ENCODE measurements at regions not wholly inside any gene's neighbourhood (a gene's known extent, or its start where the extent isn't known, plus 50 kb on each side); places are given as distances from the start of the nearest gene placed in this dataset.
"Not testable (repeated sequence)": the region's sequence is repeated elsewhere in the genome, so short reads cannot be mapped to it uniquely, and the experiment has no call there.

GRCh38 chr1:95657248-95657647 is 423.2 kb downstream of the RWDD3 start:
- TF ChIP-seq CTCF (IDR thresholded peaks at IDR 0.05; ENCODE audit: extremely low read depth, low read depth, low read length), result no peak
- Histone ChIP-seq H2AFZ (ENCODE audit: low read length) (no peak overlapping the region), H3K4me3 (ENCODE audit: insufficient read depth, low read length) (no peak overlapping the region), H4K20me1 (ENCODE audit: insufficient read depth, low read length) (no peaks in the 10 kb centered on the region), H3K27me3 (ENCODE audit: insufficient read depth, low read length) (no peaks in the 10 kb centered on the region), H3K79me2 (ENCODE audit: insufficient read depth, low read length) (no peaks in the 10 kb centered on the region), H3K4me2 (ENCODE audit: insufficient read depth, low read length) (no peak overlapping the region), H3K36me3 (ENCODE audit: insufficient read depth, low read length) (no peaks in the 10 kb centered on the region), H3K4me1 (ENCODE audit: insufficient read depth, low read length) (no peaks in the 10 kb centered on the region), H3K9me3 (ENCODE audit: low read depth, low read length) (no peaks in the 10 kb centered on the region), H3K27ac (ENCODE audit: low read depth, low read length) (no peak overlapping the region)
- DNase-seq (ENCODE audit: insufficient read length, low spot score, missing footprints), result no peak

DNA sequence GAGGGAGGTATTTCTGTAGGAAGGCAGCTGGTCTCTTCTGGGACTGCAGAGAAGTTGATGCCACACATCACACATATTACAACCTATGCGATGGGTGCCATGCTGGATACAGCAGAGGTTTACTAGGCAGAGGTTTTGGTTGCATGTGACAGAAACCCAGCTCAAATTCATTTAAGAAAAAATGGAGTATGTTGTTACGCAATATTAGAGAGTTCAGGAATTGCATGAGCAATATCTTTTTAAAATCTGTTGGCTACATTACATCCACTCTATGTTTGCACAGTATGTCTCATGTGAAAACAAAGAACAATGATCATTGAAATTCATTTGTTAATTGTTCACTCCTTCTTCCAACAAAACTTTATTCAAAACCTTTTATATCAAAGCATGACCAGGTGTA is 425.2 kb downstream of the RWDD3 start:
- TF ChIP-seq CTCF (IDR thresholded peaks at IDR 0.05; ENCODE audit: extremely low read depth, low read depth, low read length), result no peak
- no peaks in the 10 kb centered on the region for H3K4me1 ChIP-seq (ENCODE audit: insufficient read depth, low read length)
- H3K36me3 ChIP-seq (ENCODE audit: insufficient read depth, low read length), result no peaks in the 10 kb centered on the region
- no peaks in the 10 kb centered on the region for H3K9me3 ChIP-seq (ENCODE audit: low read depth, low read length)
- H3K27me3 ChIP-seq (ENCODE audit: insufficient read depth, low read length), result no peaks in the 10 kb centered on the region
- H3K4me2 ChIP-seq (ENCODE audit: insufficient read depth, low read length), result no peak overlapping the region
- H3K79me2 ChIP-seq (ENCODE audit: insufficient read depth, low read length), result no peaks in the 10 kb centered on the region
- no peak overlapping the region for H3K4me3 ChIP-seq (ENCODE audit: insufficient read depth, low read length)
- no peak overlapping the region for H2AFZ ChIP-seq (ENCODE audit: low read length)
- no peaks in the 10 kb centered on the region for H4K20me1 ChIP-seq (ENCODE audit: insufficient read depth, low read length)
- H3K27ac ChIP-seq (ENCODE audit: low read depth, low read length), result no peak overlapping the region
- no peak for DNase-seq (ENCODE audit: insufficient read length, low spot score, missing footprints)

- no peaks in the 10 kb centered on the region for H4K20me1 ChIP-seq (ENCODE audit: insufficient read depth, low read length)
- no peak overlapping the region for H3K4me2 ChIP-seq (ENCODE audit: insufficient read depth, low read length)
- H3K79me2 ChIP-seq (ENCODE audit: insufficient read depth, low read length), result no peaks in the 10 kb centered on the region
- DNase-seq (ENCODE audit: insufficient read length, low spot score, missing footprints), result no peak
- no peaks in the 10 kb centered on the region for H3K4me1 ChIP-seq (ENCODE audit: insufficient read depth, low read length)
- no peak overlapping the region for H3K4me3 ChIP-seq (ENCODE audit: insufficient read depth, low read length)
- no peaks in the 10 kb centered on the region for H3K27me3 ChIP-seq (ENCODE audit: insufficient read depth, low read length)
- no peak for TF ChIP-seq CTCF (IDR thresholded peaks at IDR 0.05; ENCODE audit: extremely low read depth, low read depth, low read length)
- no peaks in the 10 kb centered on the region for H3K9me3 ChIP-seq (ENCODE audit: low read depth, low read length)
- no peak overlapping the region for H3K27ac ChIP-seq (ENCODE audit: low read depth, low read length)
- no peaks in the 10 kb centered on the region for H3K36me3 ChIP-seq (ENCODE audit: insufficient read depth, low read length)
- H2AFZ ChIP-seq (ENCODE audit: low read length), result no peak overlapping the region
Measured at GRCh38 chr1:95659588-95659987, 425.6 kb downstream of the RWDD3 start.

- no peaks in the 10 kb centered on the region for H3K9me3 ChIP-seq (ENCODE audit: low read depth, low read length)
- DNase-seq (ENCODE audit: insufficient read length, low spot score, missing footprints), result no peak
- no peaks in the 10 kb centered on the region for H3K4me1 ChIP-seq (ENCODE audit: insufficient read depth, low read length)
- TF ChIP-seq CTCF (IDR thresholded peaks at IDR 0.05; ENCODE audit: extremely low read depth, low read depth, low read length), result no peak
- H3K4me3 ChIP-seq (ENCODE audit: insufficient read depth, low read length), result no peak overlapping the region
- H4K20me1 ChIP-seq (ENCODE audit: insufficient read depth, low read length), result no peaks in the 10 kb centered on the region
- H3K79me2 ChIP-seq (ENCODE audit: insufficient read depth, low read length), result no peaks in the 10 kb centered on the region
- no peaks in the 10 kb centered on the region for H3K27me3 ChIP-seq (ENCODE audit: insufficient read depth, low read length)
- no peak overlapping the region for H2AFZ ChIP-seq (ENCODE audit: low read length)
- H3K4me2 ChIP-seq (ENCODE audit: insufficient read depth, low read length), result no peak overlapping the region
- no peak overlapping the region for H3K27ac ChIP-seq (ENCODE audit: low read depth, low read length)
- no peaks in the 10 kb centered on the region for H3K36me3 ChIP-seq (ENCODE audit: insufficient read depth, low read length)
Measured at GRCh38 chr1:95660736-95661135, 426.7 kb downstream of the RWDD3 start.

DNA sequence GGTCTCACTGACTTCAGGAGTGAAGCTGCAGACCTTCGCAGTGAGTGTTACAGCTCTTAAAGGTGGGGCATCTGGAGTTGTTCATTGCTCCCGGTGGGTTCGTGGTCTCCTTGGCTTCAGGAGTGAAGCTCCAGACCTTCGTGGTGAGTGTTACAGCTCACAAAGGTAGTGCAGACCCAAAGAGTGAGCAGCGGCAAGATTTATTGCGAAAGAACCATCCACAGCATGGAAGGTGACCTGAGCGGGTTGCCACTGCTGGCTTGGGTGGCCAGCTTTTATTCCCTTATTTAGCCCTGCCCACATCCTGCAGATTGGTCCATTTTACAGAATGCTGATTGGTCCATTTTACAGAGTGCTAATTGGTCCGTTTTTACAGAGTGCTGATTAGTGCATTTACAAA is 429.5 kb downstream of the RWDD3 start:
- not testable (repeated sequence) for H3K27ac ChIP-seq (ENCODE audit: low read depth, low read length); H3K4me2 ChIP-seq (ENCODE audit: insufficient read depth, low read length); H3K27me3 ChIP-seq (ENCODE audit: insufficient read depth, low read length); H3K4me3 ChIP-seq (ENCODE audit: insufficient read depth, low read length); H3K9me3 ChIP-seq (ENCODE audit: low read depth, low read length); H3K4me1 ChIP-seq (ENCODE audit: insufficient read depth, low read length); H3K36me3 ChIP-seq (ENCODE audit: insufficient read depth, low read length); DNase-seq (ENCODE audit: insufficient read length, low spot score, missing footprints); H4K20me1 ChIP-seq (ENCODE audit: insufficient read depth, low read length); H3K79me2 ChIP-seq (ENCODE audit: insufficient read depth, low read length); H2AFZ ChIP-seq (ENCODE audit: low read length)
